DOHH2 (cell line): ENCODE measurements at regions not wholly inside any gene's neighbourhood (a gene's known extent, or its start where the extent isn't known, plus 50 kb on each side); places are given as distances from the start of the nearest gene placed in this dataset.

Experiments used
- H3F3A ChIP-seq: fragments of 200-600 bp; sonication (generic), shearing (Covaris generic); 2 replicates; pipeline ENCODE4 v1.6.0; 2016; ENCODE audit warnings: antibody characterized with exemption, mild to moderate bottlenecking; ENCODE audit not compliant: control insufficient read depth, insufficient read depth
- H3K27ac ChIP-seq: fragments of 200-600 bp; sonication (generic); 2 replicates; pipeline ENCODE4 v1.5.1; 2014; ENCODE audit warnings: low read depth, mild to moderate bottlenecking, low read length, moderate library complexity
- H3K27me3 ChIP-seq: fragments of 200-600 bp; sonication (generic); 2 replicates; pipeline ENCODE4 v1.6.1; 2014; ENCODE audit warnings: mild to moderate bottlenecking, low read length, mixed read lengths; ENCODE audit not compliant: control insufficient read depth
- H3K36me3 ChIP-seq: fragments of 200-600 bp; sonication (generic); 2 replicates; pipeline ENCODE4 v1.6.1; 2014; ENCODE audit warnings: mild to moderate bottlenecking, low read length, moderate library complexity, mixed read lengths; ENCODE audit not compliant: control insufficient read depth
- H3K4me1 ChIP-seq: fragments of 200-600 bp; sonication (generic); 2 replicates; pipeline ENCODE4 v1.6.1; 2014; ENCODE audit warnings: mild to moderate bottlenecking, low read length, mixed read lengths; ENCODE audit not compliant: control insufficient read depth
- H3K4me2 ChIP-seq: fragments of 200-600 bp; sonication (generic); 2 replicates; pipeline ENCODE4 v1.6.0; 2014; ENCODE audit warnings: mild to moderate bottlenecking, low read length, moderate library complexity
- H3K4me3 ChIP-seq: fragments of 200-600 bp; sonication (generic); 2 replicates; pipeline ENCODE4 v1.5.1; 2014; ENCODE audit warnings: mild to moderate bottlenecking, low read length, mixed read lengths
- H3K79me2 ChIP-seq: fragments of 200-600 bp; sonication (generic); 2 replicates; pipeline ENCODE4 v1.6.1; 2014; ENCODE audit warnings: mild to moderate bottlenecking, low read length, mixed read lengths; ENCODE audit not compliant: control insufficient read depth
- H3K9me2 ChIP-seq: fragments of 200-600 bp; sonication (generic); replicated peaks from 2 replicates; pipeline ENCODE4 v1.6.1; 2014; ENCODE audit warnings: mild to moderate bottlenecking, low read length, mixed read lengths; ENCODE audit not compliant: control insufficient read depth
- H3K9me3 ChIP-seq: fragments of 200-600 bp; sonication (generic); 2 replicates; pipeline ENCODE4 v1.6.1; 2014; ENCODE audit warnings: antibody characterized with exemption, low read length, mixed read lengths; ENCODE audit not compliant: control insufficient read depth, insufficient read depth
- H4K20me1 ChIP-seq: fragments of 200-600 bp; sonication (generic); 2 replicates; pipeline ENCODE4 v1.6.0; 2014; ENCODE audit warnings: low read depth, mild to moderate bottlenecking, antibody characterized with exemption, low read length, moderate library complexity; ENCODE audit not compliant: control insufficient read depth, insufficient read depth
- CTCF ChIP-seq: fragments of 200-600 bp; sonication (generic); IDR thresholded peaks from one replicate; pipeline ENCODE4 v1.5.1; 2014; ENCODE audit warnings: antibody characterized with exemption, mild to moderate bottlenecking, low read depth, low read length; ENCODE audit not compliant: poor library complexity, severe bottlenecking
- EZH2phosphoT487 ChIP-seq: fragments of 200-600 bp; sonication (generic); IDR thresholded peaks from 2 replicates; pipeline ENCODE4 v1.6.1; 2017; ENCODE audit warnings: borderline replicate concordance, mild to moderate bottlenecking, antibody characterized with exemption, low read length, moderate library complexity, mixed read lengths

GRCh38 chr4:79266136-79266535, 59.7 kb downstream of the NAA11 start:
- H3K79me2 ChIP-seq = no peaks in the 10 kb centered on the region
- H3K4me2 ChIP-seq = no peak overlapping the region
- H3K27ac ChIP-seq = no peak overlapping the region
- H4K20me1 ChIP-seq = no peaks in the 10 kb centered on the region
- no peaks in the 10 kb centered on the region for H3F3A ChIP-seq
- no peak for TF ChIP-seq CTCF
- no peak for TF ChIP-seq EZH2phosphoT487
- no peaks in the 10 kb centered on the region for H3K4me1 ChIP-seq
- no peaks in the 10 kb centered on the region for H3K27me3 ChIP-seq
- no peaks in the 10 kb centered on the region for H3K9me2 ChIP-seq
- H3K9me3 ChIP-seq = no peaks in the 10 kb centered on the region
- H3K4me3 ChIP-seq = no peak overlapping the region
- no peaks in the 10 kb centered on the region for H3K36me3 ChIP-seq

DNA sequence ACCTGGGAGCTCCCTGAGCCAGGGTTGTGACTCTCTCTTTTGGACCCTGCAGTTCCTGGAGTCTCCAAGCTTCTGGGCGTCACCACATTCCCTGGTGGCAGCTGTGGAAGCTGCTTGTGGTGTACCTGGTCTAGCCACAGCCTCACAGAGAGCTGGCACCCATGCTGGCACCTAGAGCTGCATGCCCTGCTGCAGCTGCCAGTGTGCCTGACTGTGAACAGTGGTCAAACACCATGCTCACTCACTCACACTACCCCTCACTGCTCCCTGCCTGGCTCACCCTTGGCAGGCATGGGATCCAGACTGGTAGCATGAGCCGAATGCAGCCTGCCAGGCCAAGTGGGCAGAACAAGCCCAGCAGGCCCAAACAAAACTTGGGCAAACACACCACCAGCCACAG, 66.6 kb downstream of the NAA11 start:
- H3K27me3 ChIP-seq = no peaks in the 10 kb centered on the region
- no peaks in the 10 kb centered on the region for H3K4me1 ChIP-seq
- H4K20me1 ChIP-seq = no peaks in the 10 kb centered on the region
- no peaks in the 10 kb centered on the region for H3K9me3 ChIP-seq
- H3K9me2 ChIP-seq = no peaks in the 10 kb centered on the region
- TF ChIP-seq EZH2phosphoT487 (no peak), CTCF (no peak)
- H3K79me2 ChIP-seq = no peaks in the 10 kb centered on the region
- no peak overlapping the region for H3K4me3 ChIP-seq
- no peak overlapping the region for H3K4me2 ChIP-seq
- H3K36me3 ChIP-seq = no peaks in the 10 kb centered on the region
- H3K27ac ChIP-seq = no peak overlapping the region
- H3F3A ChIP-seq = no peaks in the 10 kb centered on the region

- Histone ChIP-seq H3K4me2 (no peak overlapping the region), H3K79me2 (no peaks in the 10 kb centered on the region), H3K9me3 (no peaks in the 10 kb centered on the region), H3K9me2 (no peaks in the 10 kb centered on the region), H3K27me3 (no peaks in the 10 kb centered on the region), H3K4me1 (no peaks in the 10 kb centered on the region), H3F3A (no peaks in the 10 kb centered on the region), H3K4me3 (no peak overlapping the region), H3K27ac (no peak overlapping the region), H3K36me3 (no peaks in the 10 kb centered on the region), H4K20me1 (no peaks in the 10 kb centered on the region)
- TF ChIP-seq CTCF (no peak), EZH2phosphoT487 (no peak)
Measured at GRCh38 chr4:79258614-79259176, 67.2 kb downstream of the NAA11 start.
